ENCODE measurements at regions not wholly inside any gene's neighbourhood (a gene's known extent, or its start where the extent isn't known, plus 50 kb on each side); places are given as distances from the start of the nearest gene placed in this dataset.
A peak's percentile ranks its signal among the peaks of the same experiment; 100 is the strongest.

- no peak for DNase-seq (ENCODE audit: low read depth)
- no peak overlapping the region for H3K4me3 ChIP-seq (ENCODE audit: control insufficient read depth, low read depth, low read length)
- TF ChIP-seq CTCF (IDR thresholded peaks at IDR 0.05; ENCODE audit: control insufficient read depth, insufficient read depth, low read depth, low read length, missing control alignments): no peak
These were observed 250.2 kb downstream of the DACT1 start for GRCh38 chr14:58887931-58888330.

GRCh38 chr14:58898655-58899316, 261.0 kb downstream of the DACT1 start:
- no peak overlapping the region for H3K4me3 ChIP-seq (ENCODE audit: control insufficient read depth, low read depth, low read length)
- DNase-seq (ENCODE audit: low read depth): peak; percentile 94
- no peak for TF ChIP-seq CTCF (IDR thresholded peaks at IDR 0.05; ENCODE audit: control insufficient read depth, insufficient read depth, low read depth, low read length, missing control alignments)

GRCh38 chr14:58899317-58899713, 261.6 kb downstream of the DACT1 start:
- H3K4me3 ChIP-seq (ENCODE audit: control insufficient read depth, low read depth, low read length): no peak overlapping the region
- DNase-seq (ENCODE audit: low read depth): peak; percentile 72
- no peak for TF ChIP-seq CTCF (IDR thresholded peaks at IDR 0.05; ENCODE audit: control insufficient read depth, insufficient read depth, low read depth, low read length, missing control alignments)

GRCh38 chr14:58901826-58902225, 264.1 kb downstream of the DACT1 start:
- no peak for TF ChIP-seq CTCF (IDR thresholded peaks at IDR 0.05; ENCODE audit: control insufficient read depth, insufficient read depth, low read depth, low read length, missing control alignments)
- no peak for DNase-seq (ENCODE audit: low read depth)
- no peak overlapping the region for H3K4me3 ChIP-seq (ENCODE audit: control insufficient read depth, low read depth, low read length)

GRCh38 chr14:58904776-58905175, 267.0 kb downstream of the DACT1 start:
- no peak for DNase-seq (ENCODE audit: low read depth)
- no peak for TF ChIP-seq CTCF (IDR thresholded peaks at IDR 0.05; ENCODE audit: control insufficient read depth, insufficient read depth, low read depth, low read length, missing control alignments)
- H3K4me3 ChIP-seq (ENCODE audit: control insufficient read depth, low read depth, low read length): no peak overlapping the region

- no peak for TF ChIP-seq CTCF (IDR thresholded peaks at IDR 0.05; ENCODE audit: control insufficient read depth, insufficient read depth, low read depth, low read length, missing control alignments)
- no peak for DNase-seq (ENCODE audit: low read depth)
- H3K4me3 ChIP-seq (ENCODE audit: control insufficient read depth, low read depth, low read length): no peak overlapping the region
These were observed 270.0 kb downstream of the DACT1 start for GRCh38 chr14:58907803-58908202.
